Limb (tissue), 2 donors: ENCODE measurements at regions not wholly inside any gene's neighbourhood (a gene's known extent, or its start where the extent isn't known, plus 50 kb on each side); places are given as distances from the start of the nearest gene placed in this dataset.
"Not testable (repeated sequence)": the region's sequence is repeated elsewhere in the genome, so short reads cannot be mapped to it uniquely, and the experiment has no call there.

ENCODE experiments used
- DNase-seq, 2 donors: peaks; one replicate each; pipeline ENCODE4 v3.0.0-alpha.2; 2016; ENCODE audit errors: extremely low spot score in 2 of 2

GRCh38 chr18:10139783-10140410 lies 226.1 kb downstream of the VAPA start:
- DNase-seq: peak in 1 of 2 donors; percentile 14

GRCh38 chr18:10140461-10141282 lies 226.9 kb downstream of the VAPA start:
- DNase-seq: peak in 1 of 2 donors; percentile 27

GRCh38 chr18:10141559-10141958 lies 227.7 kb downstream of the VAPA start:
- DNase-seq: peak in 1 of 2 donors; percentile 17

DNA sequence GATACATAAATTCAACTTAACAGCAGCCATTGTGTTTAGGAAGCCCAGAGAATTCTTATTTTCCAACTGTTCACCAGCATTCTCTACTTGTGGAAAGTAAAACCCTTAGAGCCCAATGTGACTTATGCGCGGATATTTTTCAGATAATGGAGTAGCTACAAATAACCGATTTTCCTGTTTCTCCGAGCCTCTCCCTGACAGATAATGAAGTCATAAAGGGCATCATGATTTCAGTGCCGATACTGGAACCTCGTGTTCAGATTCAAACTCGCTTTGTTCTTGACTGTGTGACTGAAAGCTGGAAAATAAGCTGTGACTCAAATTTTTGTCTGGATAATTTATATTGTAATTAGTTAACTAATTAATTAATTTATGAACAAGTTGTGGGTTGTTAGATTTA lies 228.2 kb downstream of the VAPA start:
- DNase-seq: peak in 1 of 2 donors; percentile 7

DNA sequence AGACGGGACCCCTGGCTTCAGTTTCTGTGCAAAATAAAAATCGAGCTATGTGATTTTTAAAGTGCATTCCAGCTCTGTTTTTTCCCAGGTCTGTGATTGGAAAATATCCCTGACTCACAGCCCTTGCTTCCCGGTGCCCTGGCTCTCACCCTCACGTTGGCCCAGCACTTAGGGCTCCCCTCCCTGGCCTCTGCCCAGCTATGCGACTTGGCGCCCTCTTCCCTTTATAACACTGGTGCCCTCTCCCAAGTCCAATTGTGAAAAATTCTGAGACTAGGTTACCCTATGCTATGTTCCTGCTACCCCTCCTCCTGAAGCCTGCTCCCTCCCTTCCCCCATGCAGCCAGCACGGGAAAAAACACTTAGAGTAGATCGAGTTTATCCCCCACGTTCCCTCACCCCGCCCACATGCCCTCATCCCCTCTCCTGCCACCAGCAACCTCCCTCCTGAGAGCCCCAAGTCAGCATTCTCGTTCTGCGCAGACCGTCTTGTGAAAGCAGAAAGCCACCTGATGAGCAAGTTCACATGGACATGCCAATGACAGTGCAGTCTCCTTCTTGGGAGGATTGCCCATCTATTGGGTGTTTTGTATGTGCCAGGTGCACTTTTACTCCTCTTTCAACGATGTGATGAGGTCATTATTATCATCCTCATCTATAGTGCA lies 228.8 kb downstream of the VAPA start:
- peak in 1 of 2 donors; percentile 29 for DNase-seq

DNA sequence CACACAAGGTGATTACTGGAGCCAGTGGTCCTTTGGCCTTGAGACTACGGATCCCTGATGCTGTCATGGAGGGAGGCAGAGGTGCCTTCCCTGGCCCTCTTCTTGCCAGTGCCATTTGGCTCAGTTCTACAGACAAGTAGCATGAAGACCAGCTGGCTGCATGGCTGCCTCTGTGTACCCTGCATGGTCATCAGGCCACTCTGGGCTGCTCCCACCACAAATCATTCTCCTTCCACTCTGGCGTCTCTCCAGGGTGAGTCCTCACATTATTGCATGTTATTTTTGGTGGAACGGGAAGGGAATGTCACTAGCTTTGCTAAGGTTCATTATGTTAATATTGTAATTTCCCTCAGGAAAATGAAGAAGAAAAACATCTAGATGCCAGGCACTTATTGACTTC lies 229.8 kb downstream of the VAPA start:
- peak in 1 of 2 donors; percentile 20 for DNase-seq

GRCh38 chr18:10145546-10145945 lies 231.7 kb downstream of the VAPA start:
- peak in 1 of 2 donors; percentile 17 for DNase-seq

DNA sequence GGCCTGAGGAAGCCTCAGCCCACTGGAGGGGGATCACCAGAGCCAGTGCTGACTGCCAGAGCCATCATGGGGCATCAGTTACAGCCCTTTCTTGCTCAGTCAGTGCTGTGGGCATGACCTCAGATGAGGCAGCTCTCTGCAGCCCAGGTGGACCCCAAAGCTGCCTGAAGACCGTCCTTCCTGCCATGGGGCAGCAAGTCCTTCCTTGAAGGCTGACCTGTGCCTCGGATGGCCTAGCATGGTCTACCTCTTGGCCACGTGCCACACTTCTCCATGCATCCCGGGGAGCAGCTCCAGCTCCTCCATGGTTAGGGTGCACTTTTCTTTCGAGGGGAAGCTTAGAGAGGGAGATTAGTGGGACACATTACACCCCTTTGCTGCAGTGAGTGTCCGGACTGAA lies 233.4 kb downstream of the VAPA start:
- DNase-seq: peak in 1 of 2 donors; percentile 20

- DNase-seq: no peak
Observed at GRCh38 chr18:10147752-10148151, 233.9 kb downstream of the VAPA start.

DNA sequence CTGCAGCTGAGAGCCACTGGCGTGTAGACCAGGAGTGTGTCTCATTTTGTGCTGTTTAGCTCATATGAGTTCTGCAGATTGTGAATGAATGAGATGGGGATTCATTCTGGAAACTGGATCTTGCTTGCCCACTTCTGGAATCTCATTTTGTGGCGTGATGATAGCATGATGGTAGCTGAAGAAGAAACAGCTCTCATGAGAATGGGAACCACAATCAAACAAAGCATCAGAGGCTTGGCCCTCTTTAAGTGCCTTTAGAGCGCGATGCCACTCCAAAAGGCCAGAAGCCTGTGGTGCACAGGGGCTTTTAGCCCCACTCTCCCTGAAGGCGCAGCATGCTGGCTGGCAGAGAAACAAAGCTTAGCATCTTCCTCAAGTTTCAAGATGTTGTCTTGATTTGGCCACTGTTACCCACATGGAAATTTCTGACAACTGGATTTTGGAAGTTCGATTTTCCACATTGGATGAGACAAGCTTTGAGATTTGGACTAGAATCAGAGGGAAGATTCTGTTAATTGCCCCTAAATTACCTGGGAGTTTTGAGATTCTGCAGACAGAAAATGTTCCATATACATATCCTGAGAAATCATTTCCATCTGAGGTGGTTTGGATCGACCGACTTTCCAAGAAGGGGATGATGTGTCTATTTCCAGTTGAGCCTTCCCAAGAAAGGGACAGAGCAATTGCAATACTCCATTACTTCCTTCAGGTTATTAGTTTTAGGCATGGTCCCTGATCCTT lies 234.5 kb downstream of the VAPA start:
- no peak for DNase-seq

DNA sequence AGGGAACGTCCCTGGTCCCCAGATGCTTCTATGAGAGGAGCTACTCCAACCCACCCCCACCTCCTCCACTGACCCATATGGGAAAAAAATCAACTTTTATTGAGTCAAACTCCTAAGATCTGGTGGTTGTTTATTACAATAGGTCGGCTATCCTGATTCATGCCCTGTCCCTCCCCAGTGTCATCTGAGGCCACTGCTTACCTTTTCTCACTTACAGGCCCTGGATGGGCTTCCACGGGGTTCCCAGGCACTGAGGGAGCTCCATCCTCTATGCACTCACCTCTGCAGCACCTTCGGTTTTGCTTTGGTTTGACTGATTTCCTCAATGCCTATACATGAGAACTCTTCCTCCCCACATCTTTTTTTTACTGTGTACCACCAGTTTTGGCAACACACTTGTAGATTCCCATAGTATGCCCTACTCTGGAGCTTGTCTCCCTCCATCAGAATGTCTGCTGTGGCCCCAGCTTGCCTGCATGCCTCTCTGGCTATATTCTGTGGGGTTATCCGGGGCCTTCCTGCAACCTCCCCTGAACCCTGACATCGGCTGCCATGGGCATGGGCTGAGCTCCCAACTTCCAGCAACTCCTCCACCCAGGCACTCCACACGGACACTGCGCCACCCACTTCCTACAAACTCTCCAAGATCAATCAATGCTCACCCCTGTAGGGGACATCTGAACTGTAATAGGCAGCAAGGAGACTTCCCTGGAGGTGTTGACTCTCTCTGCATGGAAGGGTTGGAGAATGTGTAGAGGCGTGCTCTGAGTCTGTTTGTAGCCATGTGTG lies 236.1 kb downstream of the VAPA start:
- DNase-seq: no peak

DNA sequence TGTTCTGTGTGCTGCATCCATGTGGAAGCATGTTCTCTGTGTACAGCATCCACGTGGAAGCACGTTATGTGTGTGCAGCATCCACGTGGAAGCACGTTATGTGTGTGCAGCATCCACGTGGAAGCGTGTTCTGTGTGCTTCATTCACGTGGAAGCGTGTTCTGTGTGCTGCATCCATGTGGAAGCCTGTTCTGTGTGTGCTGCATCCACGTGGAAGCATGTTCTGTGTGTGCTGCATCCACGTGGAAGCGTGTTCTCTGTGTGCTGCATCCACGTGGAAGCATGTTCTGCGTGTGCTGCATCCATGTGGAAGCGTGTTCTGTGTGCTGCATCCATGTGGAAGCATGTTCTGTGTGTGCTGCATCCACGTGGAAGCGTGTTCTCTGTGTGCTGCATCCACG lies 236.8 kb downstream of the VAPA start:
- not testable (repeated sequence) for DNase-seq

GRCh38 chr18:10152475-10152874 lies 238.7 kb downstream of the VAPA start:
- DNase-seq: no peak

GRCh38 chr18:10153924-10154752 lies 240.3 kb downstream of the VAPA start:
- no peak for DNase-seq

DNA sequence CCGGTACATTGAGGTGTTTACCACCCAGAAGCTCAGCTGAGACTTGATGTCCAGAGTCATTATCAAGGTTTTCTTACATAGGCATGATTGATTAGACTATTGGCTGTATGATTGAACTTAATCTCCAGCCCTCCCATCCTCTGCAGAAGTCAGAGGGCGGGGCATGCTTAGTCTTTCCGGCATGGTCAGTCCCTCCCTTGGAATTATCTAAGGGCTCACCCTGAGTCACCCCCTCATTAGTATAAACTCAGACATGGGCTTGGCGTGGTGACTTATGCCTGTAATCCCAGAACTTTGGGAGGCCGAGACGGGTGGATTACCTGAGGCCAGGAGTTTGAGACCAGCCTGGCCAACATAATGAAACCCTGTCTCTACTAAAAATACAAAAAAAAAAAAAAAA lies 243.9 kb downstream of the VAPA start:
- no peak for DNase-seq

DNA sequence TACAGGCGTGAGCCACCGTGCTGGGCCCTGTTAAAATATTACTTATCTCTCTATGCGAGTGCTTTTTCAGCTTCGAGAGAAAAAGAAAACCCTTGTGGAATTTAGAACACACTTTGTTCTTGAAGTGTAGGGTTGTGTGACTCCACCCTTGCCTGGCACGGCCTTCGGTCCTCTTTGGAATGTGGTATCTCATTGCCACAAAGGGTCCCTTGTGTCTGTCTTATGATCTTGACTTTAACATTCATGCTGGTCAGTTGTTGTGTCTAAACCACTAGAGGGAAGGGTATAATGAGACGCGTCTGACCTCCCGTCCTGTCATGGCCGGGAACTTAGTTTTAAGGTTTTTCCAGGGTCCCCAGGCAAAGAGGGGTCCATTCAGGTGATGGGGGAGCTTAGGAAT lies 246.4 kb downstream of the VAPA start:
- DNase-seq: no peak

DNA sequence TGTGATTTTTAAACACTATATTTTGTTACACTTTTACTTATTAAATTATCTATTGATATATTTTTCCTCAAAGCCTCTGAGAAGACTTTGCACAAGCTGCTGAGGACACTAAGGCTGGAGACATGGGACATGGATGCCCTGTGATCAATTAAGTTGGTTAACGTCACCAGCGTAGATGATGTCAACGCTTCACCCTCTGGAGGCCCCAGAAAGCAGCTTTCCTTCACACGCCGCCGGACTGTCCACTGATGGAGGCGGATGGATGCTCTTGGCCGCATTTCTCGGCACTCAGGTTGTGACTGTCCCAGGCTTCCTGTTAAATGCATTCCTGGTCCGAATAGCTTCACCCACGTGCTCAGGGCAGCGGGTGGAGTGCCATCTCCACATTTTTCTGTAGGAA lies 247.5 kb downstream of the VAPA start:
- DNase-seq: no peak

DNA sequence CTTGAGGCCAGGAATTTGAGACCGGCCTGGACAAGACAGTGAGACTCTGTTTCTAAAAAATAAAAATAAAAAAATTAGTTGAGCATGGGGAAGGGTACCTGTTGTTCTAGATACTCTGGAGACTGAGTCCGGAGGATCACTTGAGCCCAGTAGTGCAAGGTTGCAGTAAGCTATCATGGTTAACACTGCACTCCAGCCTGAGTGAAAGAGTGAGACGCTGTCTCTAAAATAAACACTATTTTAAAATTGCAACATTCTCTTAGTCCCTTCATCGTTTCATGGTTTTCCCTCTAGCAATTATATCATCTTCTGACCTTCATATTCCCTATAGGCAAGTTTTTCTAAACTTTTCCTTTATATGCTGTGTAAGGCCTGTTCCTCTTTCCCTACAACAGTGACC lies 248.5 kb downstream of the VAPA start:
- DNase-seq: no peak

DNA sequence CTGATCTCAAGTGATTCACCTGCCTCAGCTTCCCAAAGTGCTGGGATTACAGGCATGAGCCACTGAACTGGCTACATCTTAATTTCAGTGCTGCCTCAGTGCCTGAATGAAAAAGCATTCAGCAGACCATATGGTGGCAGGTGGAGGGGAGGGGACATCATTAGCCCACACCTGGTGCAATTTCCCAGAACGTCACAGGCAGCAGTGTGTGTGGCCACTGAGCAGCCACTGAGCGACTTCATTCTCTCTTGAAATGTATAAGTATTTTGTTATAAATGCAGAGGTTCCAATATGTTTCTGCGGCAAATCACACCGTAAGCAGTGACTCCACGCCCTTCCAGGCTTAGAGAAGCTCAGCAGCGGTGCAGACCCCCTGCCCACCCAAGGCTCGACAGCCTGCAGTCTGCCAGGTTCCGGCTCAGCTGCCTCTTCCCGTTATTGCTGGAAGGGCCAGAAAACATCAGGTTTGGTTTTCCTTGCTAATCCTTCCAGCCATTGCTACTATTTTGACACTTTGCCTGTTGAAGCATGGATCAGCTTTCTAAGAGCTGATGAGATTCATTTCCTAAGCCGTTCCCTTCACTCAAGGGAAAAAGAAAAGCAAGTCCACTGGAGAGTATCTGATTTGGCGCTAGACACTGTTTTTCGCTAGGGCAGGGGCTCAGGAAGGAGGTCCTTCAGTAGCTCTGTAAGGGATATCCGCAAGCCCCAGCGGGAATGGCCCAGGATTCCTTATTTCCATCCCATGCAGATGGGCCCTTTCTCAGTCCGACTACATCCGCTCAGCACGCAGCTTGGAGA lies 250.7 kb downstream of the VAPA start:
- no peak for DNase-seq
